Heart left ventricle (tissue), 16 donors: ENCODE measurements at regions not wholly inside any gene's neighbourhood (a gene's known extent, or its start where the extent isn't known, plus 50 kb on each side); places are given as distances from the start of the nearest gene placed in this dataset.

Experiments
- ATAC-seq, 4 donors: fragments of 200-7000 bp; cut with Tn5 transposase; one replicate each; pipeline ENCODE4 v1.9.1; 2020 to 2022; ENCODE audit warnings: moderate library complexity in 4 of 4, mild to moderate bottlenecking in 3 of 4, moderate number of reproducible peaks in 1 of 4
- DNase-seq, 5 donors: peaks; one replicate each; pipeline ENCODE4 v3.0.0-alpha.2; 2020
- H3K27ac ChIP-seq, 12 donors: fragments of 200-600 bp; sonication (generic) in 4 of 12; one replicate each; pipeline versions ENCODE4 v1.5.0 to v1.8.0; 2016 to 2022; ENCODE audit warnings: mild to moderate bottlenecking in 2 of 12
- H3K27me3 ChIP-seq, 9 donors: fragments of 200-600 bp; sonication (generic) in 2 of 9; one replicate each; pipeline versions ENCODE4 v1.5.1 to v1.8.0; 2016 to 2022; ENCODE audit warnings: mild to moderate bottlenecking in 3 of 9
- H3K36me3 ChIP-seq, 9 donors: fragments of 200-600 bp; sonication (generic) in 2 of 9; one replicate each; pipeline versions ENCODE4 v1.5.0 to v1.8.0; 2018 to 2022; ENCODE audit warnings: mild to moderate bottlenecking in 2 of 9
- H3K4me1 ChIP-seq, 12 donors: fragments of 200-600 bp; sonication (generic) in 4 of 12; one replicate each; pipeline versions ENCODE4 v1.5.0 to v1.8.0; 2016 to 2022; ENCODE audit warnings: mild to moderate bottlenecking in 3 of 12
- H3K4me3 ChIP-seq, 12 donors: fragments of 200-600 bp; sonication (generic) in 4 of 12; one replicate each; pipeline versions ENCODE4 v1.5.0 to v1.8.0; 2017 to 2022; ENCODE audit warnings: mild to moderate bottlenecking in 9 of 12, moderate library complexity in 4 of 12
- H3K9me3 ChIP-seq, 12 donors: fragments of 200-600 bp; sonication (generic) in 4 of 12; one replicate each; pipeline versions ENCODE4 v1.5.0 to v1.8.0; 2016 to 2022; ENCODE audit warnings: mild to moderate bottlenecking in 1 of 12
- POLR2A ChIP-seq, 2 donors: fragments of 450-650 bp; IDR thresholded peaks; one replicate each; pipeline ENCODE4 v1.6.1; 2017; ENCODE audit warnings: antibody characterized with exemption in 2 of 2, mild to moderate bottlenecking in 2 of 2, moderate library complexity in 2 of 2
- WGBS, 4 donors: extraction: QIAGEN DNeasy Blood & Tissue Kit in 2 of 4; methylation state at CpG; one replicate each; pipeline versions ENCODE4 v1.1.5 to v1.1.7; 2013 to 2018; 5-methylcytosine and 5-hydroxymethylcytosine counted together
- intact Hi-C, 10 donors: fragments of 100-400 bp; cut with DNase I; formaldehyde crosslinking; loops; one replicate each; pipeline versions ENCODE4 v1.11.1 to v1.14.2; 2022
- TF ChIP-seq, protein P1 (sequence below), 12 donors: fragments of 200-600 bp; sonication (generic) in 4 of 12; IDR thresholded peaks; one replicate each; pipeline versions ENCODE4 v1.5.0 to v1.8.0; 2018 to 2022; ENCODE audit warnings: antibody characterized with exemption in 12 of 12, mild to moderate bottlenecking in 5 of 12
- donor health status: ischemic (EF 13 %, LVEDD 7.1; RV severe dilation, severe dysfunction).
- donor health status: healthy with polysubstance abuse.
- donor health status: DM: no; HTN: yes; CAD: no.
- donor health status: DM: no; HTN: no; CAD: no.
- donor health status: ischemic (EF 25% LVEDD 6.9; RV normal size, moderate dysfunction).
- donor health status: ischemic (EF 25% LVEDD 5.7; RV mildly dilated, moderate dysfunction).
- donor health status: healthy.
- donor health status: DM: yes; HTN: yes; CAD: no.
- donor health status: ischemic (EF 35%, LVEDD 5.7; RV mildly dilated, moderate dysfunction).
- donor health status: nonischemic (EF 11% LVEDD 7.7; RV severe dilation, severe dysfunction).
- donor health status: DM: yes; HTN: yes; CAD: no.
- donor health status: PGD.
- donor health status: ischemic (EF 29% LVEDD 5.4; RV normal size, mild dysfunction).
- donor health status: nonischemic (EF 23%, LVEDD 6.1; RV moderate dilation, normal function).

DNA sequence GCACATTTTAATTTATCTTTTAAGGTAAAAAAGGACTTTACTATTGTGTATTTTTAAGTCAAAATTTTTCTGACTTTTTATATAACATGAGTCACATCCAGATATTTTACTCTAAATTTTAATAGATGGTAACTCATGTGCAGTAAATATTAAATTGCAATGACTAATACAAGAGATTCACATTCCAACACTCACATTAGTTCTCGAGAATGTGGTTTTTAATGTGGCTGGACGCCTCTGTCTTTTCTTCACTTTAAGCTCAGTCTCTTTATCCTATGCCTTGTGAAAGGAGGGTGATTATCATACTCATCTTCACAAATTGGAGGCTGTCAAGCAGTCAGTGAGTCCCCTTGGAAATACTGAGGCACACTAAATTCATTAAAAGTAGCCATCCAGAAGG, 315.6 kb downstream of the HS3ST3B1 start:
- no peaks in the 10 kb centered on the region for H3K4me1 ChIP-seq
- peaks cover 0 to 2% (median 0%) of the 10 kb centered on the region in 9 donors for H3K27me3 ChIP-seq
- no peak for TF ChIP-seq POLR2A (IDR thresholded peaks at IDR 0.05)
- H3K4me3 ChIP-seq, result no peak overlapping the region
- no peaks in the 10 kb centered on the region for H3K9me3 ChIP-seq
- H3K27ac ChIP-seq, result no peak overlapping the region
- ATAC-seq (no peak), DNase-seq (no peak)
- intact Hi-C loops, result no loop called here
- WGBS, 4 donors, result 78 to 83% (median 82%) methylated on average over 2 of the region's 2 CpGs
- H3K36me3 ChIP-seq, result no peaks in the 10 kb centered on the region

DNA sequence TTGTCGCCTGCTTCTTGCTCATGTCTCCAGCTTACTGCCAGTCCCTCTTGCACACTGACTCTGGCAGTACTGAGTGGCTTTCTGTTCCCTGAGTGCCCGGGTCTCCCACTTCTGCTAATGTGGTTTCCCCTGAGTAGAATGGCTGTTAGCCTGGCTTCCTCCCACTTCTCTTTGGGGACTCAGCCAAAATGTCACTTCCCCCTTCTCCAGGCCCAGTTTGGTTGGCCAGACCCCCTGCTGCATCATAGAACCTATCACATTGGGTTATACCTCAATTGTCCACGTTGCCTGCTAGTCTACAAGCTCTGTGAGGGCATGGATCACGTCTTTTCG, 304.4 kb downstream of the HS3ST3B1 start:
- ATAC-seq, result peak; percentile 51 to 81 (median 68)
- peak overlapping the region in 1 of 12 donors; percentile 62 for H3K27ac ChIP-seq
- no peak overlapping the region for H3K4me3 ChIP-seq
- H3K9me3 ChIP-seq, result peaks cover 0 to 5% (median 0%) of the 10 kb centered on the region in 12 donors
- H3K4me1 ChIP-seq, result no peaks in the 10 kb centered on the region
- intact Hi-C loops, result loop anchor here in 1 of 10 donors (10.0 kb wide), 1 partner anchor 70 kb away; no protein-coding TSS in a partner anchor
- WGBS, 4 donors, result 73 to 79% (median 75%) methylated on average over 5 of the region's 5 CpGs
- TF ChIP-seq POLR2A (IDR thresholded peaks at IDR 0.05), result no peak
- TF ChIP-seq, protein P1, sequence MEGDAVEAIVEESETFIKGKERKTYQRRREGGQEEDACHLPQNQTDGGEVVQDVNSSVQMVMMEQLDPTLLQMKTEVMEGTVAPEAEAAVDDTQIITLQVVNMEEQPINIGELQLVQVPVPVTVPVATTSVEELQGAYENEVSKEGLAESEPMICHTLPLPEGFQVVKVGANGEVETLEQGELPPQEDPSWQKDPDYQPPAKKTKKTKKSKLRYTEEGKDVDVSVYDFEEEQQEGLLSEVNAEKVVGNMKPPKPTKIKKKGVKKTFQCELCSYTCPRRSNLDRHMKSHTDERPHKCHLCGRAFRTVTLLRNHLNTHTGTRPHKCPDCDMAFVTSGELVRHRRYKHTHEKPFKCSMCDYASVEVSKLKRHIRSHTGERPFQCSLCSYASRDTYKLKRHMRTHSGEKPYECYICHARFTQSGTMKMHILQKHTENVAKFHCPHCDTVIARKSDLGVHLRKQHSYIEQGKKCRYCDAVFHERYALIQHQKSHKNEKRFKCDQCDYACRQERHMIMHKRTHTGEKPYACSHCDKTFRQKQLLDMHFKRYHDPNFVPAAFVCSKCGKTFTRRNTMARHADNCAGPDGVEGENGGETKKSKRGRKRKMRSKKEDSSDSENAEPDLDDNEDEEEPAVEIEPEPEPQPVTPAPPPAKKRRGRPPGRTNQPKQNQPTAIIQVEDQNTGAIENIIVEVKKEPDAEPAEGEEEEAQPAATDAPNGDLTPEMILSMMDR (IDR thresholded peaks at IDR 0.05), result no peak
- no peaks in the 10 kb centered on the region for H3K36me3 ChIP-seq
- peak in 4 of 5 donors; percentile 23 to 55 (median 40) for DNase-seq
- peaks cover 0 to 2% (median 0%) of the 10 kb centered on the region in 9 donors for H3K27me3 ChIP-seq

DNA sequence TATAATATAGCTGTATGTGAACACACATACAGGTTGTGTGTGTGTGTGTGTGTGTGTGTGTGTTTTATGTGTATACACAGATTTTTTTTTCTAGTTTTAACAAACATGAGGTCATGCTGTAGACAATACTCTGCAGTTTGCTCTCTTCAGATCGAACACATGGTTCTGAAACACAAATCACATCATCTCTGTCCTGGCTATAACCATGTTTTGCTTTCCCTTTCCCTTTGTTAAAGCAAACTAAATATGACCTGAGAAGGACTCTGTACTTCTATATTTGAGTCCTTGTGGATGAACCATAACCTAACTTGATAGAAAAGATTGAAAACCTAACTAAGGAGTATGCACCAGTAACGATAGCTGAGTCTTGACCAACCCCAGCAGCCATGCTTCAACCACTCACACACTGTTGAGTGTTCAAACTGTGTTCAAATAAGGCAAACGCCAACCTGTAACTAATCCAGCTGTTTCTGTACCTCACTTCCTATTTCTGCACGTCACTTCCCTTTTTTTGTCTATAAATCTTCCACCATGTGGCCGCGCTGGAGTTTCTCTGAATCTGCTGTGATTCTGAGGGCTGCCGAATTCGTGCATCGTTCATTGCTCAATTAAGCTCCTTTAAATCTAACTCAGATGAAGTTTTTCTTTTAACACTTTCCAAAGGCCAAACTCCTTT, 303.8 kb downstream of the HS3ST3B1 start:
- TF ChIP-seq, protein P1 (IDR thresholded peaks at IDR 0.05), result no peak
- no peak for TF ChIP-seq POLR2A (IDR thresholded peaks at IDR 0.05)
- Histone ChIP-seq H3K36me3 (no peaks in the 10 kb centered on the region), H3K9me3 (peaks cover 0 to 5% (median 0%) of the 10 kb centered on the region in 12 donors), H3K4me1 (no peaks in the 10 kb centered on the region), H3K4me3 (peak overlapping the region in 1 of 12 donors; percentile 25), H3K27ac (peak overlapping the region in 1 of 12 donors; percentile 62), H3K27me3 (peaks cover 0 to 2% (median 0%) of the 10 kb centered on the region in 9 donors)
- DNase-seq (peak in 1 of 5 donors; percentile 28), ATAC-seq (peak in 1 of 4 donors; percentile 10)
- intact Hi-C loops, result loop anchor here in 1 of 10 donors (10.0 kb wide), 1 partner anchor 70 kb away; no protein-coding TSS in a partner anchor
- 78 to 83% (median 79%) methylated on average over 9 of the region's 9 CpGs for WGBS, 4 donors

- intact Hi-C loops, result loop anchor here in 1 of 10 donors (10.0 kb wide), 1 partner anchor 59 kb away; no protein-coding TSS in a partner anchor
- H3K4me3 ChIP-seq, result no peak overlapping the region
- no peaks in the 10 kb centered on the region for H3K36me3 ChIP-seq
- H3K27me3 ChIP-seq, result peaks cover 0 to 25% (median 0%) of the 10 kb centered on the region in 9 donors
- ATAC-seq (no peak), DNase-seq (no peak)
- no peak overlapping the region for H3K27ac ChIP-seq
- no peaks in the 10 kb centered on the region for H3K4me1 ChIP-seq
- no peak for TF ChIP-seq POLR2A (IDR thresholded peaks at IDR 0.05)
- TF ChIP-seq, protein P1 (IDR thresholded peaks at IDR 0.05), result no peak
- peaks cover 0 to 5% (median 0%) of the 10 kb centered on the region in 12 donors for H3K9me3 ChIP-seq
- WGBS, 4 donors, result 75 to 83% (median 78%) methylated on average over 4 of the region's 4 CpGs
Observed at GRCh38 chr17:14596224-14596623, 295.3 kb downstream of the HS3ST3B1 start.
